GM12878 (cell line): ENCODE measurements at regions not wholly inside any gene's neighbourhood (a gene's known extent, or its start where the extent isn't known, plus 50 kb on each side); places are given as distances from the start of the nearest gene placed in this dataset.

ENCODE experiments used
- ATAC-seq: fragments of 200-7000 bp; cut with Tn5 transposase; 3 replicates; pipeline ENCODE4 v1.9.1; 2020; ENCODE audit warnings: mild to moderate bottlenecking, moderate library complexity
- BruUV-seq: library from RNA; stranded (reverse); fragments of 400-500 nt; replicated peaks from 2 replicates; lab custom pipeline; 2021; lab: Mats Ljungman, UMichigan
- CTCF ChIA-PET: fragments of 300-600 bp; sonication (Branson Sonifier 250); formaldehyde crosslinking; extraction: SDS; loops from one replicate; lab custom pipeline; 2021; ENCODE audit warnings: inconsistent platforms; lab: Yijun Ruan, JAX
- POLR2A ChIA-PET: fragments of 350-600 bp; formaldehyde crosslinking; extraction: SDS; loops from one replicate; lab custom pipeline; 2021; ENCODE audit warnings: inconsistent platforms; lab: Charles Lee
- RAD21 ChIA-PET: fragments of 300-600 bp; sonication (Branson Sonifier 250); formaldehyde crosslinking; loops from one replicate; lab custom pipeline; 2023; ENCODE audit warnings: antibody characterized with exemption; ENCODE audit not compliant: unreplicated experiment; lab: Charles Lee
- SMC1A ChIA-PET: fragments of 300-600 bp; sonication (Branson Sonifier 250); formaldehyde crosslinking; loops from one replicate; lab custom pipeline; 2023; ENCODE audit not compliant: unreplicated experiment, uncharacterized antibody; lab: Charles Lee
- DNase-seq: peaks from one replicate; pipeline ENCODE4 v3.0.0-alpha.2; 2011; ENCODE audit warnings: low read depth, low spot score
- FAIRE-seq: peaks from 3 replicates; lab custom pipeline; 2011; peaks lifted over from hg19 to GRCh38; lab: Jason Lieb, UNC
- H2AFZ ChIP-seq: 2 replicates; pipeline ENCODE4 v1.6.0; 2011; ENCODE audit warnings: low read depth, low read length, control low read depth; ENCODE audit not compliant: control insufficient read depth
- H3K27ac ChIP-seq: 2 replicates; pipeline ENCODE4 v1.5.1; 2011; ENCODE audit warnings: control low read depth; ENCODE audit not compliant: control insufficient read depth, insufficient read depth
- H3K27me3 ChIP-seq, 2 experiments: replicated peaks in 1 of 2; 2 replicates each; pipeline versions ENCODE4 v1.6.0 to v1.6.1; 2011; ENCODE audit warnings: low read length in 1 of 2; ENCODE audit not compliant: control insufficient read depth in 2 of 2, insufficient read depth in 2 of 2
- H3K36me3 ChIP-seq, 2 experiments: 2 replicates each; pipeline ENCODE4 v1.5.1; 2011; ENCODE audit warnings: low read length in 1 of 2; ENCODE audit not compliant: control insufficient read depth in 2 of 2, insufficient read depth in 2 of 2
- H3K4me1 ChIP-seq: 2 replicates; pipeline ENCODE4 v1.6.1; 2011; ENCODE audit warnings: mild to moderate bottlenecking, low read length, moderate library complexity, mixed read lengths; ENCODE audit not compliant: control insufficient read depth, insufficient read depth
- H3K4me2 ChIP-seq: 2 replicates; pipeline ENCODE4 v1.6.0; 2011; ENCODE audit warnings: control low read depth; ENCODE audit not compliant: control insufficient read depth, insufficient read depth
- H3K4me3 ChIP-seq: fragments of 200-600 bp; sonication (generic); 2 replicates; pipeline ENCODE4 v1.5.1; 2016
- H3K79me2 ChIP-seq: 2 replicates; pipeline ENCODE4 v1.6.0; 2011; ENCODE audit warnings: low read length; ENCODE audit not compliant: control insufficient read depth, insufficient read depth
- H3K9ac ChIP-seq: 2 replicates; pipeline ENCODE4 v1.8.0; 2011; ENCODE audit warnings: low read length, control low read depth, mixed read lengths; ENCODE audit not compliant: control insufficient read depth, insufficient read depth
- H3K9me3 ChIP-seq: replicated peaks from 3 replicates; pipeline ENCODE4 v1.5.1; 2011; ENCODE audit warnings: mild to moderate bottlenecking, low read length; ENCODE audit not compliant: control insufficient read depth, insufficient read depth
- H4K20me1 ChIP-seq: 2 replicates; pipeline ENCODE4 v1.6.0; 2011; ENCODE audit not compliant: control insufficient read depth, insufficient read depth
- BACH1 ChIP-seq: fragments of 450-650 bp; IDR thresholded peaks from 2 replicates; pipeline ENCODE4 v1.6.1; 2017; ENCODE audit warnings: mild to moderate bottlenecking, borderline replicate concordance
- GABPA ChIP-seq: IDR thresholded peaks from 2 replicates; pipeline ENCODE4 v1.6.1; 2014; ENCODE audit warnings: antibody characterized with exemption, low read depth, mild to moderate bottlenecking, inconsistent platforms
- MYB ChIP-seq: fragments of 150-350 bp; IDR thresholded peaks from 2 replicates; pipeline ENCODE4 v1.6.1; 2014; ENCODE audit warnings: mild to moderate bottlenecking, low read depth, low read length, borderline replicate concordance
- PAX8 ChIP-seq: fragments of 450-650 bp; IDR thresholded peaks from 2 replicates; pipeline ENCODE4 v1.6.1; 2017; ENCODE audit warnings: mild to moderate bottlenecking, moderate library complexity
- SP1 ChIP-seq: IDR thresholded peaks from one replicate; pipeline ENCODE4 v1.6.1; 2011; ENCODE audit warnings: low read depth, low read length
- ZBED1 ChIP-seq: IDR thresholded peaks from 2 replicates; pipeline ENCODE4 v1.6.1; 2016; ENCODE audit warnings: borderline replicate concordance
- ZBTB40 ChIP-seq: fragments of 450-650 bp; IDR thresholded peaks from 2 replicates; pipeline ENCODE4 v1.6.1; 2016; ENCODE audit warnings: mild to moderate bottlenecking, moderate library complexity, borderline replicate concordance
- WGBS: methylation state at CpG from one replicate; pipeline ENCODE4 v1.1.6; 2016; ENCODE audit warnings: low lambda C conversion rate; ENCODE audit not compliant: insufficient replicate concordance, insufficient coverage; ENCODE audit errors: missing lambda C conversion rate; 5-methylcytosine and 5-hydroxymethylcytosine counted together
- in situ Hi-C: fragments of 300-500 bp; cut with MboI; formaldehyde crosslinking; loops from 9 replicates; pipeline ENCODE4 v1.14.3; 2018; ENCODE audit warnings: mixed read lengths
- intact Hi-C: fragments of 100-400 bp; cut with micrococcal nuclease; formaldehyde crosslinking; loops from one replicate; pipeline ENCODE4 v1.14.2; 2022; ENCODE audit not compliant: unreplicated experiment
- TF ChIP-seq, protein P1 (sequence below): IDR thresholded peaks from 2 replicates; pipeline ENCODE4 v1.6.1; 2012; ENCODE audit warnings: improper control_type of control experiment, low read depth, low read length; ENCODE audit not compliant: insufficient replicate concordance
- TF ChIP-seq, protein P2 (sequence below): IDR thresholded peaks from 2 replicates; pipeline ENCODE4 v1.6.1; 2011; ENCODE audit warnings: low read depth, low read length, improper control_type of control experiment, borderline replicate concordance
- TF ChIP-seq, protein P3 (sequence below): fragments of 450-650 bp; formaldehyde crosslinking; IDR thresholded peaks from 2 replicates; pipeline ENCODE4 v1.5.0; 2022; ENCODE audit warnings: mild to moderate bottlenecking, missing genetic modification characterization

GRCh38 chr6:4676016-4676415, 100.2 kb upstream of the CDYL start:
- ATAC-seq (no peak), FAIRE-seq (no peak), DNase-seq (no peak)
- CTCF ChIA-PET = no interaction called here
- Histone ChIP-seq H2AFZ (no peak overlapping the region), H4K20me1 (no peaks in the 10 kb centered on the region), H3K27me3 (no peaks in the 10 kb centered on the region), H3K4me2 (no peak overlapping the region), H3K9me3 (no peaks in the 10 kb centered on the region), H3K4me1 (no peaks in the 10 kb centered on the region), H3K4me3 (no peak overlapping the region), H3K79me2 (no peaks in the 10 kb centered on the region), H3K36me3 (no peaks in the 10 kb centered on the region), H3K27ac (no peak overlapping the region), H3K9ac (no peak overlapping the region)
- RAD21 ChIA-PET = no interaction called here
- in situ Hi-C loops = no loop called here
- BruUV-seq = no TSS peak
- SMC1A ChIA-PET = no interaction called here
- 50% methylated on average over 9 of the region's 9 CpGs for WGBS
- intact Hi-C loops = no loop called here
- POLR2A ChIA-PET = no interaction called here
- TF ChIP-seq ZBTB40 = no peak
- no peak for TF ChIP-seq ZBED1
- TF ChIP-seq, protein P1, sequence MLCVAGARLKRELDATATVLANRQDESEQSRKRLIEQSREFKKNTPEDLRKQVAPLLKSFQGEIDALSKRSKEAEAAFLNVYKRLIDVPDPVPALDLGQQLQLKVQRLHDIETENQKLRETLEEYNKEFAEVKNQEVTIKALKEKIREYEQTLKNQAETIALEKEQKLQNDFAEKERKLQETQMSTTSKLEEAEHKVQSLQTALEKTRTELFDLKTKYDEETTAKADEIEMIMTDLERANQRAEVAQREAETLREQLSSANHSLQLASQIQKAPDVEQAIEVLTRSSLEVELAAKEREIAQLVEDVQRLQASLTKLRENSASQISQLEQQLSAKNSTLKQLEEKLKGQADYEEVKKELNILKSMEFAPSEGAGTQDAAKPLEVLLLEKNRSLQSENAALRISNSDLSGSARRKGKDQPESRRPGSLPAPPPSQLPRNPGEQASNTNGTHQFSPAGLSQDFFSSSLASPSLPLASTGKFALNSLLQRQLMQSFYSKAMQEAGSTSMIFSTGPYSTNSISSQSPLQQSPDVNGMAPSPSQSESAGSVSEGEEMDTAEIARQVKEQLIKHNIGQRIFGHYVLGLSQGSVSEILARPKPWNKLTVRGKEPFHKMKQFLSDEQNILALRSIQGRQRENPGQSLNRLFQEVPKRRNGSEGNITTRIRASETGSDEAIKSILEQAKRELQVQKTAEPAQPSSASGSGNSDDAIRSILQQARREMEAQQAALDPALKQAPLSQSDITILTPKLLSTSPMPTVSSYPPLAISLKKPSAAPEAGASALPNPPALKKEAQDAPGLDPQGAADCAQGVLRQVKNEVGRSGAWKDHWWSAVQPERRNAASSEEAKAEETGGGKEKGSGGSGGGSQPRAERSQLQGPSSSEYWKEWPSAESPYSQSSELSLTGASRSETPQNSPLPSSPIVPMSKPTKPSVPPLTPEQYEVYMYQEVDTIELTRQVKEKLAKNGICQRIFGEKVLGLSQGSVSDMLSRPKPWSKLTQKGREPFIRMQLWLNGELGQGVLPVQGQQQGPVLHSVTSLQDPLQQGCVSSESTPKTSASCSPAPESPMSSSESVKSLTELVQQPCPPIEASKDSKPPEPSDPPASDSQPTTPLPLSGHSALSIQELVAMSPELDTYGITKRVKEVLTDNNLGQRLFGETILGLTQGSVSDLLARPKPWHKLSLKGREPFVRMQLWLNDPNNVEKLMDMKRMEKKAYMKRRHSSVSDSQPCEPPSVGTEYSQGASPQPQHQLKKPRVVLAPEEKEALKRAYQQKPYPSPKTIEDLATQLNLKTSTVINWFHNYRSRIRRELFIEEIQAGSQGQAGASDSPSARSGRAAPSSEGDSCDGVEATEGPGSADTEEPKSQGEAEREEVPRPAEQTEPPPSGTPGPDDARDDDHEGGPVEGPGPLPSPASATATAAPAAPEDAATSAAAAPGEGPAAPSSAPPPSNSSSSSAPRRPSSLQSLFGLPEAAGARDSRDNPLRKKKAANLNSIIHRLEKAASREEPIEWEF = no peak
- no peak for TF ChIP-seq SP1
- no peak for TF ChIP-seq PAX8
- TF ChIP-seq, protein P2, sequence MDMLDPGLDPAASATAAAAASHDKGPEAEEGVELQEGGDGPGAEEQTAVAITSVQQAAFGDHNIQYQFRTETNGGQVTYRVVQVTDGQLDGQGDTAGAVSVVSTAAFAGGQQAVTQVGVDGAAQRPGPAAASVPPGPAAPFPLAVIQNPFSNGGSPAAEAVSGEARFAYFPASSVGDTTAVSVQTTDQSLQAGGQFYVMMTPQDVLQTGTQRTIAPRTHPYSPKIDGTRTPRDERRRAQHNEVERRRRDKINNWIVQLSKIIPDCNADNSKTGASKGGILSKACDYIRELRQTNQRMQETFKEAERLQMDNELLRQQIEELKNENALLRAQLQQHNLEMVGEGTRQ = no peak
- no peak for TF ChIP-seq GABPA
- TF ChIP-seq MYB = no peak
- TF ChIP-seq, protein P3, sequence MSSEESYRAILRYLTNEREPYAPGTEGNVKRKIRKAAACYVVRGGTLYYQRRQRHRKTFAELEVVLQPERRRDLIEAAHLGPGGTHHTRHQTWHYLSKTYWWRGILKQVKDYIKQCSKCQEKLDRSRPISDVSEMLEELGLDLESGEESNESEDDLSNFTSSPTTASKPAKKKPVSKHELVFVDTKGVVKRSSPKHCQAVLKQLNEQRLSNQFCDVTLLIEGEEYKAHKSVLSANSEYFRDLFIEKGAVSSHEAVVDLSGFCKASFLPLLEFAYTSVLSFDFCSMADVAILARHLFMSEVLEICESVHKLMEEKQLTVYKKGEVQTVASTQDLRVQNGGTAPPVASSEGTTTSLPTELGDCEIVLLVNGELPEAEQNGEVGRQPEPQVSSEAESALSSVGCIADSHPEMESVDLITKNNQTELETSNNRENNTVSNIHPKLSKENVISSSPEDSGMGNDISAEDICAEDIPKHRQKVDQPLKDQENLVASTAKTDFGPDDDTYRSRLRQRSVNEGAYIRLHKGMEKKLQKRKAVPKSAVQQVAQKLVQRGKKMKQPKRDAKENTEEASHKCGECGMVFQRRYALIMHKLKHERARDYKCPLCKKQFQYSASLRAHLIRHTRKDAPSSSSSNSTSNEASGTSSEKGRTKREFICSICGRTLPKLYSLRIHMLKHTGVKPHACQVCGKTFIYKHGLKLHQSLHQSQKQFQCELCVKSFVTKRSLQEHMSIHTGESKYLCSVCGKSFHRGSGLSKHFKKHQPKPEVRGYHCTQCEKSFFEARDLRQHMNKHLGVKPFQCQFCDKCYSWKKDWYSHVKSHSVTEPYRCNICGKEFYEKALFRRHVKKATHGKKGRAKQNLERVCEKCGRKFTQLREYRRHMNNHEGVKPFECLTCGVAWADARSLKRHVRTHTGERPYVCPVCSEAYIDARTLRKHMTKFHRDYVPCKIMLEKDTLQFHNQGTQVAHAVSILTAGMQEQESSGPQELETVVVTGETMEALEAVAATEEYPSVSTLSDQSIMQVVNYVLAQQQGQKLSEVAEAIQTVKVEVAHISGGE (CRISPR knock-in tag) = no peak
- no peak for TF ChIP-seq BACH1
